ENCODE measurements at regions not wholly inside any gene's neighbourhood (a gene's known extent, or its start where the extent isn't known, plus 50 kb on each side); places are given as distances from the start of the nearest gene placed in this dataset.
A peak's percentile ranks its signal among the peaks of the same experiment; 100 is the strongest.
"Not testable (repeated sequence)": the region's sequence is repeated elsewhere in the genome, so short reads cannot be mapped to it uniquely, and the experiment has no call there.

DNA sequence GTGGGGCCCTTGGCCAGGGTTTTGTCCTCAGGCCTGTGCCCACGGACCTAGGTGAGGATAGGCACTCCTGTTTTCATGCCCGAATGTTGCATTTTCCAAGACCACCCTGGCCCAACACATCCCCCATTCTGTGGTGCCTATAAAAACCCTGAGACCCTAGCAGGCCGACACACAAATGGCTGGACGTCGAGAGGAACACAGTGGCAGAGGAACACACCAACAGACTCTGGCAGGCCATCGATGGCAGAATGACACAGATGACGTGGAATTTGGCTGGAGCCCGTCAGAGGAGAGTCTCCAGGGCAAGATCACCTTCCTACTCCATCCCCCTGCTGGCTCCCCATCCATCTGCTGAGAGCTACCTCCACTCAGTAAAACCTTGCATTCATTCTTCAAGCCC lies 898.8 kb downstream of the ANKRD7 start:
- no peak for DNase-seq (ENCODE audit: low spot score)

DNA sequence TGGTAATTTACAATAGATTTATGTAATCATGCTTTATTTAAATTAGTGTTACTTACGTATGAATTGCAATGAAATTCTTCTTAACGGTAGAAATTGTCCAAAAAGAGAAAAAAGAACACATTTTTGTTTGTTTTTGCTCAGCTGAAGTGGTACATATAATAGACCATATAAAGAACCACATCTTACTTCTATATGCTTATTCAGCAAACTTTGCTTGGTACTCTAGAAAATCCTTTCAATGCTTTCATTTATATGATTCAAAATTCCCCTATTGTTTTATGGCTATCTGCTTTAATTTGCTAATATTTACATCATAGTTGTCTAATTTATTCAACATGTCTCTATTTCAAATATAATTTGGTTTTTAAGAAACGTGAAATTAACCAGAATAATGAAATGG lies 903.2 kb downstream of the ANKRD7 start:
- DNase-seq (ENCODE audit: low spot score), result no peak

DNA sequence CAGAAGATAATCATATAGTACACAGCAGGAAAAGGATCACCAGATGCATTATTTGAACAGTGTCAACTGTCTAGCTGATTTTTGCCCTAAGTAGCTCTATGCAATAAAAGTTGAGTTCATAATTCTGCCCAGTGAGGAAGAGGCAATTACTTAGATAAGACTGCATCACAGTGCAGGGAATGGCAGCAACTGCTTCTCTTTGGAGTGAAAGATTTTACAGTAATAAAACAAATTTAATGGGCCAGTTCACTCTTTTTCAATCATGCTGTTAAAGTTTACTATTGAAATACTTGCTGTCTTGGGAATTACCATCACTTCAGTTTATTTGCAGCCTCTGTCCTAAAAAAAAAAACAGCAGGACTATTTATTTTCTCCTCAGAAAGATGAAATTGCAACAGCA lies 907.9 kb downstream of the ANKRD7 start:
- DNase-seq (ENCODE audit: low spot score), result no peak

DNA sequence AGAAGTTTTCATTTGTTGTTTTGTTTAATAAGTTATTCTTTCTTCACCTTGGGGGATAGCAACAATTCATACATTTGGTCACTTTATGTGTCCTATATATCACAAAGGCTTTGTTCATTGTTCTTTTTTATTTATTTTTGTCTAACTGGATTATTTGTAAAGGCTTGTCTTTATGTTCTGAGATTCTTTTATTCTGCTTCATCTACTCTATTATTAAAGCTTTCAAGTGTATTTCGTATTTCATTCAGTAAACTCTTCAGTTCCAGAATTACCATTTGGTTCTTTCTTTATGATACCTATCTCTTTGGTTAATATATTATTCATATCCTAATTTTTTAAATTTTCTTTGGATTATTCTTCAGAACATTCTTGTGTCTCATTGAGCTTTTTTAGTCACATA lies 942.9 kb downstream of the ANKRD7 start:
- DNase-seq (ENCODE audit: low spot score), result no peak

DNA sequence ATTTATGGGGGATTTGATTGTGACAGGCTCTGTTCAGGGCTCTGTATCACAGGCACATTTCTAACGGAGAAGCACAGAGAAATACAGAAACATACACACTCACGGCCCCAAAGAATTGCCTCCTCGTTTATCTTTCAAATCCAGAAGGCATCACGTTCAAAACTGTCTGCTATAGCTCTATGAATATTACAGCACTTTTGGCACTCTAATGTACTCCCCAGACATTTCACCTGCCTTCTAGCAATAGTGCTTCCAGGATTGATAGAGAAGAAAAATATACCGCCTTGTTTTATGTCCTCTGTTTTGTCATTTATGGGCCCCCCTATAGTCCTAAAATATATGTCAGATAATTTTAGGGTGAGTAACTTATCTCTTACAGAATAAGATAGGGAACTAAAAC lies 947.5 kb downstream of the ANKRD7 start:
- DNase-seq (ENCODE audit: low spot score), result no peak

DNA sequence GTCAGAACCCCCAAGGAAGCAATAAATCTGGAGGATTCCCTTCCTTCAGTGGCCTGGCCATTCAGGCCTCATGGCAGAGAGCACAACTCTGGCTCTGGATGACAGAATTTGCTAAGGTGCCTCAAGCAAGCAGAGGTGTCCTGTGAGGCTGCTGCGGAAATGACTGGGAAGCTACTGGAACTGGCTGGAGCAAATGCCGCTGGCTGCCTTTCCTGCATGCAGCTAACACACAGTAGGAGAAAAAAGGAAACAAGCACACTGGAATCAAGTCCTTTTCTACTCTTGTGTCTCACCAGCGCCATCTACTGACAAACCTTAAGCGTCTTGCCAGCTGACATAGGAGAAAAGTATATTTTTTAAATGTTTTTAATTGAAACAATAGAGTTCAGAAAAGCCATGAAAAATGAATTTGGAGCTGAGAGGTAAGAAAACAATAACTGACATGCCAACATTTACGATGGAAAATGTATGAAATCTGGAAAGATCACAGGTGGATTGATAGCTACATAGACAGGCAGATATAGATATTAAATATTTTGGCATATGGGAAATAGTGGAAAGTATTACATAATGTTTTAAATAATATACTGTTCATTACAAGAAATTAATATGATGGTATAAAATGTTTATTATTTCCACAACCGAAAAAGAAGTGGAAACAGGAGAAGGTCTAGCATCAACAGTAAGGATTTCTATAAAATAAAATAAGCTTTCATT lies 951.6 kb downstream of the ANKRD7 start:
- peak; percentile 19 for DNase-seq (ENCODE audit: low spot score)

DNA sequence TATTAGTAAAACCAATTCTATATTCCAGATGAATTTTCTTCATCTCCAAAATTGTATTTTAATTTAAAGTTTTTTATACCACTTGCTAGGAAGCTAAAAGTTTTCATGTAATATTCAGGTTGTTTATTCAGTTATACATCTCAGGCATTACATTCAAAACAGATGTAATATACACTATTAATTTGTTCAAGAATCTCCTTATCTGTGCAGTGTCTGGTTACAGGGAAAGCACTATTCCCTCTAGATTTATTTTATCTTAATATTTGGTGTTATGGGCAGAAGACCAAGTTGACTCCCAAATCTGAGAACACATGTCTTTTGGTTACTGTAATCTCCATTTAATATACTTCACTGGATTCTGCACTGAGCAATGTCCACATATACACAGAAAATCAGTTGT lies 953.4 kb downstream of the ANKRD7 start:
- DNase-seq (ENCODE audit: low spot score), result no peak

DNA sequence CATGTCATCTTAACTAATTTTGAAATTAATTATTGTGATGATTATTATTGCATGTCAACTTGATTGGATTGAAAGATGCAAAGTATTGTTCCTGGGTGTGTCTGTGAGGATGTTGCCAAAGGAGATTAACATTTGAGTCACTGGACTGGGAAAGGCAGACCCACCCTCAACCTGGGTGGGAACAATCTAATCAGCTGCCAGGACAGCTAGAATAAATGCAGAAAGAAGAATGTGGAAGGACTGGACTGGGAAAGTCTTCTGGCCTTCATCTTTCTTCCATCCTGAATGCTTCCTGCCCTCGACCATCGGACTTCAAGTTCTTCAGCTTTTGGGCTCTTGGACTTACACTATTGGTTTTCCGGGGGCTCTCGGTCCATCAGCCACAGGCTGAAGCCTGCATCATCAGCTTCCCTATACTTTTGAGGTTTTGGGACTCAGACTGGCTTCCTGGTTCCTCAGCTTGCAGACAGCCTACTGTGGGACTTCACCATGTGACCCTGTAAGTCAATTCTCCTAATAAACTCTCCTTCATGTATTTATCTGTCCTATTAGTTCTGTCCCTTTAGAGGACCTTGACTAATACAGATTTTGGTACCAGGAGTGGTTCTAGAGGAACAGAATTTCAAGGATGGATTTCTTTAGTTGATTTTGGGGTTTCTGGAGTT lies 959.8 kb downstream of the ANKRD7 start:
- DNase-seq (ENCODE audit: low spot score), result no peak

DNA sequence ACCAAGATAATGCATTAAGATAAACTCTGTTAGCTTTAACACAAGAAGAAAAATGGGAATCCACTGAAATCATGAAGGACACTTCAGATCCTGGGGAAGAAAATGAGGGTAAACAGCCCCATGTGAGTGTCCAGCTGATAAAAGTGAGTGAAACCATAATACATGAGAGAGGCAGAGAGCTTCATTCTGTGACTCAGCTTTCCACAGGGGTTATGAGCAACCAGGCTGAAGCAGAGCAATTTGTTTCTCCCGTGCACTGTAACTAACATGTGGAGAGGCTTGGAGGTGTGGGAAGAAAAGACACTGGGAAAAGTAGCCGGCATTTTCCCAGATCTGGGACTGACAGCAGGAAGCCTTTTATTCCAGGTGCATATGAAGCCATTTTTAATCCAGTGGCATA lies 971.7 kb downstream of the ANKRD7 start:
- no peak for DNase-seq (ENCODE audit: low spot score)

DNA sequence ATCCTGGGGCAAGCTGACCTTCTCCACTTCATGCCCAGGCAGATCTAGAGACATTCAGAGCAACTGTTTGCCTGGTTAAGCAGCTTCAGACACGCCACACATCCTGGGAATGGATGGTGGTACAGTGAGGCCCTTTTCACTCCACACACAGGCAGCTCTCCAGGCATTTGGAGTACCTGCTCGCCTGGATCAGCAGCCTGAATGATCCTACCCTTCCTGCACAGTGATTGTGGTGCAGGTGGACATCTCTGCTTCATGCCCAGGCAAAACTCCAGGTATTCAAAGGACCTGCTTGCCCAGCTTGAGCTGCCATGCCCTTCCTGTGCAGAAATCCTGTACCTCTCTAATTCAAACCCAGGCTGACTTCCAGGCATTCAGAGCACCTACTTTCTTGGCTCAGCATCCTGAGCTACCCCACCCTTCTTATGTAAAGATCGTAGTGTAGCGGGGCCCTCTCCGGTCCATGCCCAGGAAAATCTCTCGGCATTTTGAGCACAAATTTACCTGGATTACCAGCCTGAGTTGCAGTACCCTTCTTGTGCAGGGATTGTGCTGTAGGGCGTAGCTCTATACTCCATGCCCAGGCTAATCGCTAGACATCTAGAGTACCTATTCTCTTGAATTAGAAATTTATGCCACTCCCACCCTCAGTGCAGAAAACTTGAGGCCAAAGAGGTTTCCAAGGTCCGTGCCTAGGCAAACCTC lies 972.8 kb downstream of the ANKRD7 start:
- no peak for DNase-seq (ENCODE audit: low spot score)

DNA sequence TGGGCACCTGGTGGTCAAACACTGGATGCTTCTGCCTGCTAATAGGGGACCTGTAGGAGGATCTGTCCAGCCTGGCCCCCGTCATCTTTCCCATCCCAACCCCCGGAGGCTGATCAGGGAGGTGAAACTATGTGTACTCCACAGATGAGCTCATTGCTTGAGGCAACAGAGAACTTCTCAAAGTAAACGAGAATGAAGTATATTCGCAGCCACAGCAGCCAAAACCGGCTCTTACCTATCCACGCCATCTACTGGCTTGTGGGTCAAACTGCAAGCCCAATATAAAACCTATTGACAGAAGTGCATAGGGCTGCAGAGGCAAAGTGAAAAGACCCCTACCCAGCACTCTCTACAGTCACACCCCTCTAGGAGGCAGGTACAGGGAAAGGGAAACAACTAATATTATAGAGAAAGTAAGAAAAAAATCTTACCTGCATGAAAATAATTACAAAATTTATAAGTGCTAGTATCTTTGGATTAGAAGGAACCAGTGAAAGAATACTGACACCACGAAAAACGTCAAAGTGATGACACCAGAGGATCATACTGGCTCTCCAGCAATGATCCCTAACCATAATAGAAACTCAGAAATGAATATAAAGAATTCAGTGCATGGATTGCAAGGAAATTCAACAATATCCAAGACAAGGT lies 973.5 kb downstream of the ANKRD7 start:
- DNase-seq (ENCODE audit: low spot score), result peak; percentile 19

DNA sequence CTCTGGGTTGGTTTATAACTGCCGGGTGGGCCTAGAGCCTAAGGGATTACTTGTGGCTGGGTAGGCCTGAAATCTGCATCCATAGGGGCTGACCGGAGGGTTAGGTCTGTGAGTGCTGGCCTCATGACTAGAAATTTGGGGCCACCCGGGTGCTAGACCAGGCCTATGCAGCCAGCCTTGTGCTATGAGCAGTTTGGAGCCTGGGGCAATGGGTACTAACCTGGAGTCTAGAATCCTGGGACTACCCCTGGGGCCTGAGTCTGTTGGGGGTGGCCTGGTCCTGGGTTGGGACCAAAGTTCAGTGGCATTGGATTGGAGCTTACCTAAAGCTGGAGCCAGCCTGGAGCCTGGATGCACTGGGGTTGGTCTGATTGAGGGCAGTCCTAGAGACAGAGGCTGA lies 995.2 kb downstream of the ANKRD7 start:
- no peak for DNase-seq (ENCODE audit: low spot score)

DNA sequence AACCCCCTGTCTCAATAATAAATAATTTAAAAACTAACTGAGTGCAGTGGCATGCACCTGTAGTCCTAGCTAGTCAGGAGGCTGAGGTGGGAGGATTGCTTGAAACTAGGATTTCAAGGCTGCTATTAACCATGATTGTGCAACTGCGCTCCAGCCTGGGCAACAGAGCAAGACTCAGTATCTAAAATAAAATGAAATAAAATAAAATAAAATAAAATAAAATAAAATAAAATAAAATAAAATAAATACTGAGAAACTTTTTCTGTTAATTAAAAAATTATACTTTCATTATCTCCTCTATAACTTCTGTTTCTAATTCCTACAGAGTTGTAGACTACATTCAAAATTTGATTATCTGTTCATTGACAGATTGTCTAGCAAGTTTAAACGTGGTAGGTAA lies 999.4 kb downstream of the ANKRD7 start:
- DNase-seq (ENCODE audit: low spot score), result no peak

DNA sequence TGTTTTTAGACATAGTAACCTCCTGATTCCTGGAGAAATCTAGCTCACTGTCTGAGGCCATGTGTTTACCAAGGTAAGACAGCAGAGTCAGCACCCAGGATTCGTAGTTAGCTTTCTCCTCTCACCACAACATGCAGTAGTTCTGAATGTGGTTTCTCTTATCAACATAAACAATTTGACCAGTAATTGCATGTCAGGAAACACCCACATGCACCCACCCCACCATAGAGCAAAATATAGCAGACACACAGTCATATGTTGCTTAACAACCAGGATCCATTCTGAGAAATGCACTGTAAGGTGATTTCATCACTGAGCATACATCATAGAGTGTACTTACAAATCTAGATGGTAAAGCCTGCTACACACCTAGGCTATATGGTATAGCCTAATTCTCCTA lies 1004.0 kb downstream of the ANKRD7 start:
- DNase-seq (ENCODE audit: low spot score), result no peak

DNA sequence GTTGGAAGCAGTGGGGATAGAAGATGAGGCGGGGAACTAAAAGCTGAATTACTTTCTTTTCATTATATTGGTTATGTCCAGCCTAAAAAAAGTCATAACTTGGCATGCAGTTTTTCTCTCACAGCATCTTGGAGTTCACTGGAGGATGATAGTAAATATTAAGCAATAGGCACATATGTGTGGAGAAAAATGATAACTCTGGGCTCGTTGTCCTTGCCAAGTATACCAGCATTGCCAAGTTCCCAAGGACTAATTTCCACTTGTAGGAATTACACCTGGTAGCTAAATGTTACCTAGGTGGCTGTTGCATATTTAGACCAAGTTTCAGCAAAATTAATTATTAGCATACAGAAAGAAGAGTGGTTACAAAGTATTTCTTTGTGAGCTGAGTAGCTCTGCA lies 1007.6 kb downstream of the ANKRD7 start:
- DNase-seq (ENCODE audit: low spot score), result no peak

DNA sequence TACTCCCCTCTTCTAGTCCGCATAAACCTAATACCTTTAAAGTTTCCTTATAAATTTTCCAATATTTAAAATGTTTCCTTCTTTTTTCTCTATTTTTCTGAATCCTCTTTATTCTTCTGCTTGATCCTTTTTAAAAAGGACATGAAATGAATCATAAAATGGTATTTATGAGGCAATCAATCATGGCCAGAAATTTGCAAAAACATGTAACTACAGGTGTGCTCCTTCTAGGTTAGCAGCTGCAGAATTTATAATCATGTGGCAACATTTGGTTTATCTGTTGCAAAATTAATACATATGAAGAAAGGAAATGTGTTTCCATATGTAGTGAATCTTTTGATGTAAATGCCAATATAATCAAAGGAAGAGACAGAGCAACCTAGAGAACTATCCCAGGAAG lies 1008.5 kb downstream of the ANKRD7 start:
- no peak for DNase-seq (ENCODE audit: low spot score)

DNA sequence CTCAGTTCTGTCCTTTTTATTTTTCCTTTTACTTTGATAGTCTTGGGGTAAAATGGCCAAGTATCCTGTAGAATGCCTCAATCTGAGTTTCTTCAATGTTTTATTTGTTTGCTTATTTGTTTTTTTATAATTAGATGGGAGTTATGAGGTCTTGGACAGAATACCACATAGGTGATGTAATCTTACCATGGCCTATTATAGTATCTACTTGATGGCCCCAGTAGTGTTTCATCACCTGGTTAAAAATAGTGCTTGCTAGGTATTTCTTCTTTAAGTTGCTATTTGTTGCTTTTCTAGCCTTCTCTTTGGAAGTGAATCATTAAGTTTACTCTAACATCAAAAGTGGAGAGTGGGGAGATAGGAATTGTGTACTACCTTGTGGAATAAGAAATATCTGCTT lies 1020.0 kb upstream of the KCND2 start:
- no peak for DNase-seq (ENCODE audit: low spot score)

DNA sequence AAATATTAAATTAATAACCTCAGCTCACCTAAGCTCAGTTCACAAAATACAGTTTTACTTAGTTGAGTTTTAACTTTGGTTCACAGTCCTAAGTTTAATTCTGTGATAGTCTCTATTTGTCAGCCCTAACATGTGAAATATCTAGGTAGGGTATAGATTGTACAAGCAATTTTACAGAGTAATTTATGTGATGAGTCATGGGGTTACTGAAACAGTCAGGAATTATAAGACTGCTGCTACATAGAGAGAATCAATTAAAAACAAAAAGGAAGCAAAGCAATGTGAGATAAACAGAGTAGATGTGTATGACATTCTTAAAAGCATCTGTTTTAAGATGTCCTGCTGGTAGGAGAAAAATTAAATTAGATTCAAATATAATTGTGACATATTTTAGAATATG lies 1018.2 kb upstream of the KCND2 start:
- no peak for DNase-seq (ENCODE audit: low spot score)

DNA sequence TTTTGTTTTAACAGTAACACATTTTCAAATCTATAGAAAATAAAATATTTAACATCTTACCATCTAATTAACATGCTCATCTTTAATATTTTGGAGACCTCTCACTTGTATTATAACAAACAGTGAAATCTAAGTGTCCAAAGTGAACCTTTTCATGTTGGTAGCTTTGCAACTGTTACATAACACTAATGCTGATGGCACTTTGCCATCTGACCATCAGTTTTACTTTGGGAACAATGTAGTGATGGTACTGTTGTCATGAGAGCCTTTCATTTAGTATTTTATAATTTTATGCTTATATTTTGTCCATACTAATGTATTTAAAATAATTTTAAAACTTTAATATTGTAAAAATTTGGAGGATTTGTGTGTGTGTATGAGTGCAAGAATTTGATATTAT lies 1017.0 kb upstream of the KCND2 start:
- DNase-seq (ENCODE audit: low spot score), result no peak

DNA sequence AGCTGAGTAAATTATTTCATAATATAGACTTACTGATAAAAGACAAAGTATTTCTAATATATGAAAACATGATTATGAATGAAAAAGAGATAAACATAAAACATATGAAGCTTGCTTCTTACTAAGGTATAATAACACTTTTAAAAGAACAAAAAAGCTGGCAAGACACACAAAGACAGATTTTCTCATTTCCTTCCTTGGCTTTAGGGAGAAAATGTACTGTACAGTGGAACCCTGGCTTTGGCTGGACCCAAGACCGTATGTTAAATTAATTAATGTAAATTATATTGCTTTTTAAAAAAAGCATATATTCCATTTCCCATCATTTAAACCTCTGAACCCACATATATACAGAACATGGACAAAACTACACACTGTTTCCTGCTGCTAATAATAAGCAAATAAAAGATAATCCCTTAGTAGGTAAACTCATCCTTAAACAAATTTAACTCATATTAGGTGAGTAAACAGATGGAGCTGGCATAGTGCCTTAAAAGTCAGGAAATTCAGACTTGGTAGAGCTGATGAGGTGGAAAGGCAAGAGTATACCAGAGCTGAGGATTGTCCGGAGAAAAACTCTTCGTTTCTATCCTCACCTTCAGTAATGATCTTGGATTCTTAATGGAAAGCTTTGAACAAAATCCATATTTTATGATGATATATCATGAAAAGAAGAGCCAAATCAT lies 1016.4 kb upstream of the KCND2 start:
- no peak for DNase-seq (ENCODE audit: low spot score)

DNA sequence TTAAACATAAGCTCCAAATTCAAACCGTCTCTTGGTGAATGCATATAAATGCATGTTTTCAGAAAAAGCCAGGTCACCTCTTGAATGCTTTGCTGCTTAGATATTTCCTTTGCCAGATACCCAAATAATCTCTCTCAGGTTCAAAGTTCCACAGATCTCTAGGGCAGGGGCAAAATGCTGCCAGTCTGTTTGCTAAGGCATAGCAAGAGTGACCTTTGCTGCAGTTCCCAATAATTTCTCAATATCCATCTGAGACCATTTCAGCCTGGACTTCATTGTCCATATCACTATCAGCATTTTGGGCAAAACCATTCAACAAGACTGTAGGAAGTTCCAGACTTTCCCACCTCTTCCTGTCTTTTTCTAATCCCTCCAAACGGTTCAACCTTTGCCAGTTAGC lies 1006.2 kb upstream of the KCND2 start:
- DNase-seq (ENCODE audit: low spot score), result not testable (repeated sequence)

DNA sequence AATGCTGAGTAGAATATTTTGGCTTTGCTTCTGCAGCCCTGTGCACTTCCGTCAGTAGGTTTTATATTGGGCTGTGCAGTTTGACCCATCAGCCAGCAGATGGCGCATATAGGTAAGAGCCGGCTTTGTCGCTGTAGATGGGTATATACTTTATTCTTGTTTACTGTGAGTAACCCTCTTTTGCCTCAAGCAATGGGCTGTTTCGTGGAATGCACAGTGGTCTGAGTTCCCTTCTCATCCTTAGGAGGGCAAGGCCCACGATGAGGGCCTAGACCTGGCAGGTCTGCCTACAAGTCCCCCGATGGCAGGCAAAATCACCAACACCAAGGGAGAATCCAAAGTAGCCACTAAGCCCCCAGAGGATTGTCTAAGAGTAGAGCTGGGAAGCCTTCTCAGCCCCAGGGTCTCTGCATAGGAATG lies 1002.9 kb upstream of the KCND2 start:
- DNase-seq (ENCODE audit: low spot score), result peak; percentile 20

All from HuH-7 (cell line).